ENCODE measurements at regions not wholly inside any gene's neighbourhood (a gene's known extent, or its start where the extent isn't known, plus 50 kb on each side); places are given as distances from the start of the nearest gene placed in this dataset.

DNA sequence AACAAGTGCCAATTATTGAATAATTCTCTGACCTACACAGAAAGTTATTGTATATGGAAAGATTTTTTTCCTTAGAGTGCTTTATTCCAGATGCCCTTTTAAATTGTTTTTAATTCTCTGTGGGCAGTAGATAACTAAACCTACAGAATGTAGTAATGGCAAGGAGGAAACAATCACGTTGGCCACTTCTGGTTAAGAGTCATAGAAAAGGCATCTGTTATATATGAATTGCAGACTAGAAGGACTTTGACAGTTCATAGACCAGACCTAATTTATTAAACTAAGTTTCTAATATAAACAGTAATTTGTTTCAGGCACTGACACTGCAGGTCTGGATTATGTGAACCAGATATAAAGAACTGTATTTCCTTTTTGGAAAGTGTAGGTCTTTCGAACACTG is 607.5 kb downstream of the PLCL1 start:
- Histone ChIP-seq H4K20me1 (ENCODE audit: control insufficient read depth, extremely low read depth, insufficient read depth, low read length) (no peaks in the 10 kb centered on the region), H3K9ac (ENCODE audit: control insufficient read depth, extremely low read depth, insufficient read depth, low read length) (no peak overlapping the region), H3K27ac (ENCODE audit: control insufficient read depth, insufficient read depth, low read length) (no peak overlapping the region), H3K4me2 (ENCODE audit: control insufficient read depth, extremely low read depth, insufficient read depth, low read depth, low read length) (no peak overlapping the region), H3K9me1 (ENCODE audit: control insufficient read depth, extremely low read depth, insufficient read depth, low read length) (no peaks in the 10 kb centered on the region), H2AFZ (ENCODE audit: control insufficient read depth, low read length) (no peak overlapping the region), H3K79me2 (ENCODE audit: control insufficient read depth, insufficient read depth, low read length) (no peaks in the 10 kb centered on the region), H3K4me3 (ENCODE audit: control insufficient read depth in 2 of 3, extremely low read depth in 1 of 3, insufficient read depth in 2 of 3, low read depth in 1 of 3, low read length in 3 of 3) (no peak overlapping the region), H3K4me1 (ENCODE audit: control insufficient read depth, extremely low read depth, insufficient read depth, low read length) (no peaks in the 10 kb centered on the region), H3K9me3 (ENCODE audit: control insufficient read depth, low read depth, low read length) (no peaks in the 10 kb centered on the region), H3K36me3 (ENCODE audit: control insufficient read depth in 2 of 2, extremely low read depth in 1 of 2, insufficient read depth in 2 of 2, low read length in 2 of 2) (no peaks in the 10 kb centered on the region), H3K27me3 (ENCODE audit: control insufficient read depth, extremely low read depth, insufficient read depth, low read length) (peaks cover 6% of the 10 kb centered on the region)
- dilution Hi-C loops (cut with MboI; ENCODE audit: extremely low pct_ligation_motif_present, low sequenced_read_pairs): no loop called here
- TF ChIP-seq, protein P1, sequence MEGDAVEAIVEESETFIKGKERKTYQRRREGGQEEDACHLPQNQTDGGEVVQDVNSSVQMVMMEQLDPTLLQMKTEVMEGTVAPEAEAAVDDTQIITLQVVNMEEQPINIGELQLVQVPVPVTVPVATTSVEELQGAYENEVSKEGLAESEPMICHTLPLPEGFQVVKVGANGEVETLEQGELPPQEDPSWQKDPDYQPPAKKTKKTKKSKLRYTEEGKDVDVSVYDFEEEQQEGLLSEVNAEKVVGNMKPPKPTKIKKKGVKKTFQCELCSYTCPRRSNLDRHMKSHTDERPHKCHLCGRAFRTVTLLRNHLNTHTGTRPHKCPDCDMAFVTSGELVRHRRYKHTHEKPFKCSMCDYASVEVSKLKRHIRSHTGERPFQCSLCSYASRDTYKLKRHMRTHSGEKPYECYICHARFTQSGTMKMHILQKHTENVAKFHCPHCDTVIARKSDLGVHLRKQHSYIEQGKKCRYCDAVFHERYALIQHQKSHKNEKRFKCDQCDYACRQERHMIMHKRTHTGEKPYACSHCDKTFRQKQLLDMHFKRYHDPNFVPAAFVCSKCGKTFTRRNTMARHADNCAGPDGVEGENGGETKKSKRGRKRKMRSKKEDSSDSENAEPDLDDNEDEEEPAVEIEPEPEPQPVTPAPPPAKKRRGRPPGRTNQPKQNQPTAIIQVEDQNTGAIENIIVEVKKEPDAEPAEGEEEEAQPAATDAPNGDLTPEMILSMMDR (optimal IDR thresholded peaks at IDR 0.05 in 1 of 3, IDR thresholded peaks at IDR 0.05 in 1 of 3, conservative IDR thresholded peaks at IDR 0.05 in 1 of 3; ENCODE audit: extremely low read depth in 1 of 3, insufficient read depth in 2 of 3, low read length in 3 of 3): no peak
- TF ChIP-seq EZH2 (IDR thresholded peaks at IDR 0.05; ENCODE audit: low read length): no peak
- no peak for FAIRE-seq
- no peak for DNase-seq (ENCODE audit: low read depth, low spot score)

DNA sequence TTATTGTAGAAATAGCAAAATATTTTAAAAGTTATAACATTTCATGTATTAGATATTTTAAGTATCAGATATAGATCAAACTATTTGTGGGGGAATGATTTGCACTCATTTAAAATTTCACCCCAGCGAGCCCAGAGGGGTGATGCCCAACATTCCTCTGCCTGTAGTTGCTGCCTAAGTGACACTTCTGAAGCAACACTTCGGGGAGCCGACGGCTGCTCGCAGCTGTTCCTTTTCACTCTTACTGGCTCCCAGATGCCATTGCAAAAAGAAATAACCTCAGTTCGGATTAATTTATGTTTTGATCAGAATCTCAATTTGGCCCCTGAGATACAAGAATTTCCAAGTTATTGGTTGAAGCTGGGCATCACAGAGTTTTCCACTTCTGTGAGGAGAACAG is 603.8 kb downstream of the PLCL1 start:
- no peak for DNase-seq (ENCODE audit: low read depth, low spot score)
- Histone ChIP-seq H3K9ac (ENCODE audit: control insufficient read depth, extremely low read depth, insufficient read depth, low read length) (no peak overlapping the region), H3K4me1 (ENCODE audit: control insufficient read depth, extremely low read depth, insufficient read depth, low read length) (no peaks in the 10 kb centered on the region), H3K9me1 (ENCODE audit: control insufficient read depth, extremely low read depth, insufficient read depth, low read length) (no peaks in the 10 kb centered on the region), H3K4me3 (ENCODE audit: control insufficient read depth in 2 of 3, extremely low read depth in 1 of 3, insufficient read depth in 2 of 3, low read depth in 1 of 3, low read length in 3 of 3) (no peak overlapping the region), H3K36me3 (ENCODE audit: control insufficient read depth in 2 of 2, extremely low read depth in 1 of 2, insufficient read depth in 2 of 2, low read length in 2 of 2) (no peaks in the 10 kb centered on the region), H3K27me3 (ENCODE audit: control insufficient read depth, extremely low read depth, insufficient read depth, low read length) (peaks cover 6% of the 10 kb centered on the region), H2AFZ (ENCODE audit: control insufficient read depth, low read length) (no peak overlapping the region), H3K79me2 (ENCODE audit: control insufficient read depth, insufficient read depth, low read length) (no peaks in the 10 kb centered on the region), H4K20me1 (ENCODE audit: control insufficient read depth, extremely low read depth, insufficient read depth, low read length) (no peaks in the 10 kb centered on the region), H3K4me2 (ENCODE audit: control insufficient read depth, extremely low read depth, insufficient read depth, low read depth, low read length) (no peak overlapping the region), H3K9me3 (ENCODE audit: control insufficient read depth, low read depth, low read length) (no peaks in the 10 kb centered on the region), H3K27ac (ENCODE audit: control insufficient read depth, insufficient read depth, low read length) (no peak overlapping the region)
- no peak for TF ChIP-seq EZH2 (IDR thresholded peaks at IDR 0.05; ENCODE audit: low read length)
- TF ChIP-seq, protein P1 (optimal IDR thresholded peaks at IDR 0.05 in 1 of 3, IDR thresholded peaks at IDR 0.05 in 1 of 3, conservative IDR thresholded peaks at IDR 0.05 in 1 of 3; ENCODE audit: extremely low read depth in 1 of 3, insufficient read depth in 2 of 3, low read length in 3 of 3): no peak
- no peak for FAIRE-seq
- dilution Hi-C loops (cut with MboI; ENCODE audit: extremely low pct_ligation_motif_present, low sequenced_read_pairs): no loop called here

Data from keratinocyte (primary cell).